WERI-Rb-1 (cell line): ENCODE measurements at regions not wholly inside any gene's neighbourhood (a gene's known extent, or its start where the extent isn't known, plus 50 kb on each side); places are given as distances from the start of the nearest gene placed in this dataset.

Experiments used
- DNase-seq: peaks from one replicate; pipeline ENCODE4 v3.0.0-alpha.2; 2020
- H3K27ac ChIP-seq: fragments of 250-450 bp; sonication (Bioruptor Pico); 2 replicates; pipeline ENCODE4 v1.5.1; 2020; ENCODE audit warnings: mild to moderate bottlenecking, moderate library complexity
- H3K27me3 ChIP-seq: fragments of 250-450 bp; sonication (Bioruptor Pico); 2 replicates; pipeline ENCODE4 v1.5.1; 2021; ENCODE audit warnings: mild to moderate bottlenecking, low read depth, moderate library complexity; ENCODE audit not compliant: insufficient read depth, severe bottlenecking
- H3K36me3 ChIP-seq: fragments of 250-450 bp; sonication (Bioruptor Pico); 2 replicates; pipeline ENCODE4 v1.5.1; 2020; ENCODE audit warnings: mild to moderate bottlenecking, moderate library complexity
- H3K4me3 ChIP-seq: 2 replicates; pipeline ENCODE4 v1.5.1; 2011; ENCODE audit warnings: low read depth, mild to moderate bottlenecking, control low read depth, low read length
- H3K9me3 ChIP-seq: fragments of 250-450 bp; sonication (Bioruptor Pico); 2 replicates; pipeline ENCODE4 v1.5.1; 2021; ENCODE audit warnings: mild to moderate bottlenecking, moderate library complexity; ENCODE audit not compliant: severe bottlenecking
- CTCF ChIP-seq: IDR thresholded peaks from 2 replicates; pipeline ENCODE4 v1.5.1; 2011; ENCODE audit warnings: low read depth, mild to moderate bottlenecking, control low read depth, inconsistent platforms, low read length

GRCh38 chr4:29467044-29467717, 1253.0 kb upstream of the PCDH7 start:
- no peak for TF ChIP-seq CTCF
- Histone ChIP-seq H3K4me3 (peak overlapping the region; percentile 11; the same call in 1 of the 2 replicates), H3K27me3 (no peaks in the 10 kb centered on the region), H3K9me3 (no peaks in the 10 kb centered on the region), H3K27ac (no peak overlapping the region), H3K36me3 (no peaks in the 10 kb centered on the region)
- DNase-seq = no peak
